MCF 10A (cell line): ENCODE measurements at regions not wholly inside any gene's neighbourhood (a gene's known extent, or its start where the extent isn't known, plus 50 kb on each side); places are given as distances from the start of the nearest gene placed in this dataset.
A peak's percentile ranks its signal among the peaks of the same experiment; 100 is the strongest.

ENCODE experiments used
- BruUV-seq: library from RNA; stranded (reverse); fragments of 400-500 nt; replicated peaks from 2 replicates; lab custom pipeline; 2021; lab: Mats Ljungman, UMichigan
- CTCF ChIA-PET: fragments of 300-600 bp; sonication (Branson Sonifier 250); formaldehyde crosslinking; extraction: SDS; loops from one replicate; lab custom pipeline; 2021; ENCODE audit warnings: antibody characterized with exemption, inconsistent platforms; lab: Yijun Ruan, JAX
- POLR2A ChIA-PET: fragments of 300-600, 350-650 bp; sonication (Branson Sonifier 250); formaldehyde crosslinking; extraction: SDS; loops from one replicate; lab custom pipeline; 2020; ENCODE audit warnings: antibody characterized with exemption, inconsistent platforms; lab: Yijun Ruan, JAX
- DNase-seq: peaks from one replicate; pipeline ENCODE4 v3.0.0-alpha.2; 2018; ENCODE audit not compliant: unreplicated experiment
- H3K27ac Mint-ChIP-seq: one replicate; pipeline ENCODE4 v1.8.0; 2022; ENCODE audit warnings: mild to moderate bottlenecking, low read depth, mixed read lengths; ENCODE audit not compliant: unreplicated experiment
- H3K27me3 Mint-ChIP-seq: one replicate; pipeline ENCODE4 v1.8.0; 2022; ENCODE audit warnings: mixed read lengths; ENCODE audit not compliant: insufficient read depth, unreplicated experiment
- H3K36me3 Mint-ChIP-seq: one replicate; pipeline ENCODE4 v1.8.0; 2022; ENCODE audit warnings: mild to moderate bottlenecking, moderate library complexity, mixed read lengths; ENCODE audit not compliant: insufficient read depth, unreplicated experiment
- H3K4me1 Mint-ChIP-seq: one replicate; pipeline ENCODE4 v1.8.0; 2022; ENCODE audit warnings: mixed read lengths; ENCODE audit not compliant: insufficient read depth, unreplicated experiment
- H3K4me3 Mint-ChIP-seq: one replicate; pipeline ENCODE4 v1.8.0; 2022; ENCODE audit warnings: mild to moderate bottlenecking, moderate library complexity, mixed read lengths; ENCODE audit not compliant: unreplicated experiment
- H3K9me3 Mint-ChIP-seq: one replicate; pipeline ENCODE4 v1.8.0; 2022; ENCODE audit warnings: mixed read lengths; ENCODE audit not compliant: unreplicated experiment
- CTCF ChIP-seq: fragments of 200-600 bp; IDR thresholded peaks from one replicate; pipeline ENCODE4 v1.8.0; 2022; ENCODE audit warnings: antibody characterized with exemption, mild to moderate bottlenecking; ENCODE audit not compliant: unreplicated experiment
- intact Hi-C: fragments of 100-400 bp; cut with micrococcal nuclease; formaldehyde crosslinking; loops from 2 replicates; pipeline ENCODE4 v1.14.1; 2022

GRCh38 chr2:63679252-63679855 is 90.6 kb downstream of the MDH1 start:
- Mint-ChIP-seq H3K36me3 (no peaks in the 10 kb centered on the region), H3K9me3 (no peaks in the 10 kb centered on the region), H3K27me3 (no peaks in the 10 kb centered on the region), H3K4me3 (no peak overlapping the region), H3K4me1 (no peaks in the 10 kb centered on the region), H3K27ac (no peak overlapping the region)
- DNase-seq = no peak
- no peak for TF ChIP-seq CTCF
- intact Hi-C loops = no loop called here
- ChIA-PET POLR2A (interaction anchor here (0.6 kb wide), 1 partner anchor 34 kb away, joined by 4 read pairs; no protein-coding TSS in a partner anchor), CTCF (interaction anchor here (0.9 to 1.3 kb wide), 2 partner anchors 12 to 19 kb away, joined by 4 to 6 read pairs; no protein-coding TSS in a partner anchor)
- BruUV-seq = no TSS peak

- Mint-ChIP-seq H3K27me3 (no peaks in the 10 kb centered on the region), H3K27ac (no peak overlapping the region), H3K36me3 (no peaks in the 10 kb centered on the region), H3K9me3 (no peaks in the 10 kb centered on the region), H3K4me3 (no peak overlapping the region), H3K4me1 (no peaks in the 10 kb centered on the region)
- no peak for TF ChIP-seq CTCF
- POLR2A ChIA-PET = interaction anchor here (1.7 kb wide), 1 partner anchor 161 kb away, joined by 4 read pairs; the partner anchor contains the start of gene UGP2
- intact Hi-C loops = no loop called here
- CTCF ChIA-PET = no interaction called here
- no TSS peak for BruUV-seq
- no peak for DNase-seq
These were observed 91.7 kb downstream of the MDH1 start for GRCh38 chr2:63680455-63680854.

- intact Hi-C loops = no loop called here
- Mint-ChIP-seq H3K27ac (no peak overlapping the region), H3K4me3 (no peak overlapping the region), H3K27me3 (no peaks in the 10 kb centered on the region), H3K4me1 (no peaks in the 10 kb centered on the region), H3K36me3 (no peaks in the 10 kb centered on the region), H3K9me3 (no peaks in the 10 kb centered on the region)
- ChIA-PET POLR2A (interaction anchor here (0.7 to 1.9 kb wide), 5 partner anchors 55 to 209 kb away, joined by 3 to 5 read pairs (median 4); partner anchors contain the start of genes MDH1, UGP2 and WDPCP), CTCF (interaction anchor here (0.7 to 1.1 kb wide), 3 partner anchors 17 to 219 kb away, joined by 3 to 5 read pairs (median 3); no protein-coding TSS in a partner anchor)
- no TSS peak for BruUV-seq
- TF ChIP-seq CTCF = no peak
- no peak for DNase-seq
These were observed 93.1 kb downstream of the MDH1 start for GRCh38 chr2:63681896-63682295.

- CTCF ChIA-PET = interaction anchor here (0.6 to 4.1 kb wide), 13 partner anchors 12 to 845 kb away, joined by 3 to 36 read pairs (median 4); no protein-coding TSS in a partner anchor
- Mint-ChIP-seq H3K4me1 (peaks cover 5% of the 10 kb centered on the region), H3K4me3 (no peak overlapping the region), H3K27me3 (no peaks in the 10 kb centered on the region), H3K36me3 (no peaks in the 10 kb centered on the region), H3K9me3 (no peaks in the 10 kb centered on the region), H3K27ac (no peak overlapping the region)
- peak; percentile 63 for TF ChIP-seq CTCF
- POLR2A ChIA-PET = interaction anchor here (0.5 to 3.8 kb wide), 9 partner anchors 71 to 358 kb away, joined by 3 to 38 read pairs (median 3); partner anchors contain the start of genes MDH1 and UGP2
- BruUV-seq = no TSS peak
- intact Hi-C loops = loop anchor here (1.0 to 10.0 kb wide), 3 partner anchors 169 to 323 kb away; partner anchors contain the start of gene VPS54
- DNase-seq = peak; percentile 48
These were observed 103.3 kb downstream of the MDH1 start for GRCh38 chr2:63692002-63692606.
